SK-N-SH (cell line): ENCODE measurements at regions not wholly inside any gene's neighbourhood (a gene's known extent, or its start where the extent isn't known, plus 50 kb on each side); places are given as distances from the start of the nearest gene placed in this dataset.
A peak's percentile ranks its signal among the peaks of the same experiment; 100 is the strongest.

Experiments
- CTCF ChIA-PET: fragments of 300-600, 350-600 bp; formaldehyde crosslinking; extraction: SDS; loops from one replicate; lab custom pipeline; 2021; lab: Yijun Ruan, JAX
- POLR2A ChIA-PET: fragments of 350-600 bp; sonication (Branson Sonifier 250); formaldehyde crosslinking; extraction: SDS; loops from one replicate; lab custom pipeline; 2020; ENCODE audit warnings: antibody characterized with exemption, inconsistent platforms; lab: Yijun Ruan, JAX
- DNase-seq: peaks from one replicate; pipeline ENCODE4 v3.0.0; 2012
- H2AFZ ChIP-seq: fragments of 200-600 bp; sonication (generic); 2 replicates; pipeline ENCODE4 v1.8.1; 2016; ENCODE audit warnings: antibody characterized with exemption, mild to moderate bottlenecking, low read depth
- H3F3A ChIP-seq: fragments of 200-600 bp; sonication (generic); replicated peaks from 2 replicates; pipeline ENCODE3; 2016; ENCODE audit warnings: antibody characterized with exemption, mild to moderate bottlenecking; ENCODE audit not compliant: insufficient read depth
- H3K27ac ChIP-seq, 2 experiments: fragments of 200-500 bp in 1 of 2; fragments of 200-600 bp in 1 of 2; sonication (Bioruptor generic) in 1 of 2; sonication (generic), shearing (Covaris generic) in 1 of 2; 2 replicates each; pipeline versions ENCODE4 v1.5.1 to v1.6.1; 2014 to 2016; ENCODE audit warnings: low read depth in 2 of 2, inconsistent platforms in 1 of 2, low read length in 1 of 2, mild to moderate bottlenecking in 1 of 2, mixed read lengths in 1 of 2
- H3K27me3 ChIP-seq: fragments of 200-600 bp; sonication (generic), shearing (Covaris generic); 2 replicates; pipeline ENCODE4 v1.6.1; 2016; ENCODE audit warnings: mixed run types; ENCODE audit not compliant: insufficient read depth
- H3K36me3 ChIP-seq, 2 experiments: fragments of 200-500 bp in 1 of 2; fragments of 200-600 bp in 1 of 2; sonication (Bioruptor generic) in 1 of 2; sonication (generic) in 1 of 2; replicated peaks in 1 of 2; 2 replicates each; pipeline versions ENCODE3 to v1.5.1; 2014 to 2016; ENCODE audit warnings: low read length in 1 of 2, mild to moderate bottlenecking in 1 of 2; ENCODE audit not compliant: insufficient read depth in 2 of 2, control insufficient read depth in 1 of 2
- H3K4me1 ChIP-seq, 2 experiments: fragments of 200-500 bp in 1 of 2; fragments of 200-600 bp in 1 of 2; sonication (Bioruptor generic) in 1 of 2; sonication (generic), shearing (Covaris generic) in 1 of 2; 2 replicates each; pipeline versions ENCODE4 v1.5.1 to v1.6.1; 2014 to 2016; ENCODE audit warnings: low read depth in 1 of 2, low read length in 1 of 2, mixed run types in 1 of 2; ENCODE audit not compliant: insufficient read depth in 2 of 2, control insufficient read depth in 1 of 2
- H3K4me2 ChIP-seq: fragments of 200-600 bp; sonication (generic), shearing (Covaris generic); 2 replicates; pipeline ENCODE4 v1.6.1; 2017; ENCODE audit warnings: mixed run types
- H3K4me3 ChIP-seq, 2 experiments: fragments of 200-500 bp in 1 of 2; fragments of 200-600 bp in 1 of 2; sonication (Bioruptor generic) in 1 of 2; sonication (generic), shearing (Covaris generic) in 1 of 2; 2 replicates each; pipeline versions ENCODE4 v1.5.1 to v1.8.1; 2014 to 2016; ENCODE audit warnings: low read depth in 2 of 2, inconsistent platforms in 1 of 2, low read length in 1 of 2, mild to moderate bottlenecking in 1 of 2, mixed read lengths in 1 of 2, moderate library complexity in 1 of 2
- H3K79me2 ChIP-seq: fragments of 200-600 bp; sonication (generic); 2 replicates; pipeline ENCODE4 v1.8.1; 2017; ENCODE audit warnings: mild to moderate bottlenecking; ENCODE audit not compliant: insufficient read depth
- H3K9ac ChIP-seq: fragments of 200-600 bp; sonication (generic); 2 replicates; pipeline ENCODE4 v1.6.1; 2017; ENCODE audit warnings: mixed run types
- H3K9me2 ChIP-seq: fragments of 200-600 bp; sonication (generic); 2 replicates; pipeline ENCODE4 v1.6.1; 2017; ENCODE audit warnings: mixed run types
- H3K9me3 ChIP-seq: fragments of 200-600 bp; sonication (generic); 2 replicates; pipeline ENCODE4 v1.6.1; 2017; ENCODE audit warnings: mixed run types, mild to moderate bottlenecking, moderate library complexity
- H4K20me1 ChIP-seq: fragments of 200-600 bp; sonication (generic); 2 replicates; pipeline ENCODE4 v1.6.1; 2017; ENCODE audit warnings: mild to moderate bottlenecking, mixed run types; ENCODE audit not compliant: insufficient read depth
- ELF1 ChIP-seq: IDR thresholded peaks from 2 replicates; pipeline ENCODE4 v1.4.0; 2012
- EZH2phosphoT487 ChIP-seq: fragments of 200-600 bp; sonication (generic); IDR thresholded peaks from 2 replicates; pipeline ENCODE4 v1.6.1; 2017; ENCODE audit warnings: low read depth, mixed run types, mild to moderate bottlenecking, antibody characterized with exemption, moderate library complexity, borderline replicate concordance
- FOXJ3 ChIP-seq: sonication (generic); formaldehyde crosslinking; IDR thresholded peaks from 2 replicates; pipeline ENCODE4 v1.5.1; 2020; ENCODE audit warnings: mild to moderate bottlenecking, missing genetic modification reagents
- FOXM1 ChIP-seq: IDR thresholded peaks from 2 replicates; pipeline ENCODE4 v1.4.0; 2012; ENCODE audit warnings: low read depth, mild to moderate bottlenecking
- JUND ChIP-seq: IDR thresholded peaks from 2 replicates; pipeline ENCODE4 v1.4.0; 2012
- MEF2A ChIP-seq: IDR thresholded peaks from 2 replicates; pipeline ENCODE4 v1.4.0; 2012; ENCODE audit warnings: low read depth, borderline replicate concordance
- MXI1 ChIP-seq: IDR thresholded peaks from 2 replicates; pipeline ENCODE4 v1.6.1; 2012; ENCODE audit warnings: mild to moderate bottlenecking, low read depth, low read length, improper control_type of control experiment
- NFIC ChIP-seq: IDR thresholded peaks from 2 replicates; pipeline ENCODE4 v1.4.0; 2012; ENCODE audit warnings: borderline replicate concordance
- NRF1 ChIP-seq: IDR thresholded peaks from 2 replicates; pipeline ENCODE4 v1.6.1; 2012; ENCODE audit warnings: low read depth, mild to moderate bottlenecking, low read length
- RCOR1 ChIP-seq: fragments of 150-350 bp; IDR thresholded peaks from 2 replicates; pipeline ENCODE4 v1.6.1; 2017; ENCODE audit warnings: antibody characterized with exemption, low read length
- RXRA ChIP-seq: IDR thresholded peaks from 2 replicates; pipeline ENCODE4 v1.4.0; 2012; ENCODE audit warnings: low read depth, mild to moderate bottlenecking, borderline replicate concordance
- TAF1 ChIP-seq: IDR thresholded peaks from 2 replicates; pipeline ENCODE4 v1.6.1; 2012; ENCODE audit warnings: low read depth, mild to moderate bottlenecking, low read length, moderate library complexity, borderline replicate concordance
- TCF12 ChIP-seq: IDR thresholded peaks from 2 replicates; pipeline ENCODE4 v1.4.0; 2012
- TEAD4 ChIP-seq: IDR thresholded peaks from 2 replicates; pipeline ENCODE4 v1.4.0; 2012; ENCODE audit warnings: mild to moderate bottlenecking, borderline replicate concordance; ENCODE audit not compliant: insufficient read depth
- YY1 ChIP-seq: IDR thresholded peaks from 2 replicates; pipeline ENCODE4 v1.4.0; 2012; ENCODE audit warnings: low read depth, mild to moderate bottlenecking
- WGBS: methylation state at CpG from one replicate; pipeline ENCODE4 v1.1.6; 2017; ENCODE audit warnings: low lambda C conversion rate; 5-methylcytosine and 5-hydroxymethylcytosine counted together
- TF ChIP-seq, protein P1 (sequence below): IDR thresholded peaks from 2 replicates; pipeline ENCODE4 v1.6.1; 2012; ENCODE audit warnings: mild to moderate bottlenecking, low read depth, low read length, moderate library complexity
- TF ChIP-seq, protein P2 (sequence below): IDR thresholded peaks from 2 replicates; pipeline ENCODE4; 2012
- TF ChIP-seq, protein P3 (sequence below): fragments of 200-600 bp; sonication (generic); IDR thresholded peaks from 2 replicates; pipeline ENCODE4 v1.6.1; 2017; ENCODE audit warnings: antibody characterized with exemption, mild to moderate bottlenecking, moderate library complexity
- TF ChIP-seq, protein P4 (sequence below): IDR thresholded peaks from 2 replicates; pipeline ENCODE4 v1.4.0; 2012; ENCODE audit warnings: low read depth, borderline replicate concordance
- TF ChIP-seq, protein P5 (sequence below): fragments of 150-350 bp; IDR thresholded peaks from 2 replicates; pipeline ENCODE4 v1.6.1; 2016; ENCODE audit warnings: mild to moderate bottlenecking, low read depth, low read length

DNA sequence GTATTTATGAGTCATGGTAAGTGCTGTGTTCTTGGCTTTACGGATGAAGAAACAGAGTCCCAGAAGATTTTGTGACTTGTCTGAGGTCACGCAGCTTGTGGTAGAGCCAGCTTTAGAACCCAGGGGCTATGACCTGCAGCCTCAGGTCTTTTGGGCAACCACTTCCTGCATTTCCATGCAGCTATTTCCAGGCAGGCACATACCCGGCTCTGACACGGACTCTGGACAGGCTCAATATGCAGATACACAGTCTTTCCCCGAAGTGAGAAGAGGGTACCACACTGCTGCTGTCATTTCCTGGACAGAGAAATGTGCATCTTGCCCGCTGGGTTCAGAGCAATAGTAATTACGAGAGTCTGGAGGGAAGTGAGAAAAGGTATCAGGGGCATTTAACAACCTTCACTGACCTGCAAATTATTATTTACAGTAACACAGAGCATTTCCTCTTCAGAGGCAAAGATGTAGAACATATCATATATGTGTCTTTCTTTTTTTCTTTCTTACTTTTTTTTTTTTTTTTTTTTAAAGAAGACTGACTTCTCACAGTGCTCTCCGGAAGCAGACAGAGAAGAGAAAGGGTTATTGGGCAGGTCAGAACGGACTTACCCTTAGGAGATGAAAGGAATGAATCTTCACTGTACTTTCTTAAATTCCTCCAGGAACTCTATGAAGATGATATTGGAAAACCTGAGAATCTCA is 185.1 kb downstream of the CLIC5 start:
- 0 out of 2 replicates have a peak overlapping the region, but pooled peaks have one; percentile 39 for H2AFZ ChIP-seq
- POLR2A ChIA-PET: no interaction called here

More for the DNA sequence above, 185.1 kb downstream of the CLIC5 start:
- Histone ChIP-seq H3K79me2 (no peaks in the 10 kb centered on the region; the same call in 1 of the 2 replicates), H3K4me1 (no peaks in the 10 kb centered on the region), H4K20me1 (no peaks in the 10 kb centered on the region), H3K4me2 (no peak overlapping the region; the same call in 1 of the 2 replicates), H3F3A (no peaks in the 10 kb centered on the region), H3K9me3 (no peaks in the 10 kb centered on the region), H3K27me3 (no peaks in the 10 kb centered on the region; the same call in 1 of the 2 replicates), H3K27ac (no peak overlapping the region), H3K9me2 (no peaks in the 10 kb centered on the region), H3K4me3 (no peak overlapping the region), H3K9ac (no peak overlapping the region), H3K36me3 (no peaks in the 10 kb centered on the region)
- WGBS: 11% methylated on average over 9 of the region's 9 CpGs
- TF ChIP-seq TEAD4 (no peak), JUND (no peak), TAF1 (no peak), ELF1 (no peak), RCOR1 (no peak), FOXM1 (no peak), FOXJ3 (no peak), NRF1 (no peak), NFIC (no peak), EZH2phosphoT487 (no peak), YY1 (no peak), RXRA (no peak), TCF12 (no peak), MXI1 (no peak), MEF2A (no peak)
- TF ChIP-seq, protein P1, sequence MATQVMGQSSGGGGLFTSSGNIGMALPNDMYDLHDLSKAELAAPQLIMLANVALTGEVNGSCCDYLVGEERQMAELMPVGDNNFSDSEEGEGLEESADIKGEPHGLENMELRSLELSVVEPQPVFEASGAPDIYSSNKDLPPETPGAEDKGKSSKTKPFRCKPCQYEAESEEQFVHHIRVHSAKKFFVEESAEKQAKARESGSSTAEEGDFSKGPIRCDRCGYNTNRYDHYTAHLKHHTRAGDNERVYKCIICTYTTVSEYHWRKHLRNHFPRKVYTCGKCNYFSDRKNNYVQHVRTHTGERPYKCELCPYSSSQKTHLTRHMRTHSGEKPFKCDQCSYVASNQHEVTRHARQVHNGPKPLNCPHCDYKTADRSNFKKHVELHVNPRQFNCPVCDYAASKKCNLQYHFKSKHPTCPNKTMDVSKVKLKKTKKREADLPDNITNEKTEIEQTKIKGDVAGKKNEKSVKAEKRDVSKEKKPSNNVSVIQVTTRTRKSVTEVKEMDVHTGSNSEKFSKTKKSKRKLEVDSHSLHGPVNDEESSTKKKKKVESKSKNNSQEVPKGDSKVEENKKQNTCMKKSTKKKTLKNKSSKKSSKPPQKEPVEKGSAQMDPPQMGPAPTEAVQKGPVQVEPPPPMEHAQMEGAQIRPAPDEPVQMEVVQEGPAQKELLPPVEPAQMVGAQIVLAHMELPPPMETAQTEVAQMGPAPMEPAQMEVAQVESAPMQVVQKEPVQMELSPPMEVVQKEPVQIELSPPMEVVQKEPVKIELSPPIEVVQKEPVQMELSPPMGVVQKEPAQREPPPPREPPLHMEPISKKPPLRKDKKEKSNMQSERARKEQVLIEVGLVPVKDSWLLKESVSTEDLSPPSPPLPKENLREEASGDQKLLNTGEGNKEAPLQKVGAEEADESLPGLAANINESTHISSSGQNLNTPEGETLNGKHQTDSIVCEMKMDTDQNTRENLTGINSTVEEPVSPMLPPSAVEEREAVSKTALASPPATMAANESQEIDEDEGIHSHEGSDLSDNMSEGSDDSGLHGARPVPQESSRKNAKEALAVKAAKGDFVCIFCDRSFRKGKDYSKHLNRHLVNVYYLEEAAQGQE: no peak
- TF ChIP-seq, protein P2, sequence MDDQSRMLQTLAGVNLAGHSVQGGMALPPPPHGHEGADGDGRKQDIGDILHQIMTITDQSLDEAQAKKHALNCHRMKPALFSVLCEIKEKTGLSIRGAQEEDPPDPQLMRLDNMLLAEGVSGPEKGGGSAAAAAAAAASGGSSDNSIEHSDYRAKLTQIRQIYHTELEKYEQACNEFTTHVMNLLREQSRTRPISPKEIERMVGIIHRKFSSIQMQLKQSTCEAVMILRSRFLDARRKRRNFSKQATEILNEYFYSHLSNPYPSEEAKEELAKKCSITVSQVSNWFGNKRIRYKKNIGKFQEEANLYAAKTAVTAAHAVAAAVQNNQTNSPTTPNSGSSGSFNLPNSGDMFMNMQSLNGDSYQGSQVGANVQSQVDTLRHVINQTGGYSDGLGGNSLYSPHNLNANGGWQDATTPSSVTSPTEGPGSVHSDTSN: no peak
- TF ChIP-seq, protein P3, sequence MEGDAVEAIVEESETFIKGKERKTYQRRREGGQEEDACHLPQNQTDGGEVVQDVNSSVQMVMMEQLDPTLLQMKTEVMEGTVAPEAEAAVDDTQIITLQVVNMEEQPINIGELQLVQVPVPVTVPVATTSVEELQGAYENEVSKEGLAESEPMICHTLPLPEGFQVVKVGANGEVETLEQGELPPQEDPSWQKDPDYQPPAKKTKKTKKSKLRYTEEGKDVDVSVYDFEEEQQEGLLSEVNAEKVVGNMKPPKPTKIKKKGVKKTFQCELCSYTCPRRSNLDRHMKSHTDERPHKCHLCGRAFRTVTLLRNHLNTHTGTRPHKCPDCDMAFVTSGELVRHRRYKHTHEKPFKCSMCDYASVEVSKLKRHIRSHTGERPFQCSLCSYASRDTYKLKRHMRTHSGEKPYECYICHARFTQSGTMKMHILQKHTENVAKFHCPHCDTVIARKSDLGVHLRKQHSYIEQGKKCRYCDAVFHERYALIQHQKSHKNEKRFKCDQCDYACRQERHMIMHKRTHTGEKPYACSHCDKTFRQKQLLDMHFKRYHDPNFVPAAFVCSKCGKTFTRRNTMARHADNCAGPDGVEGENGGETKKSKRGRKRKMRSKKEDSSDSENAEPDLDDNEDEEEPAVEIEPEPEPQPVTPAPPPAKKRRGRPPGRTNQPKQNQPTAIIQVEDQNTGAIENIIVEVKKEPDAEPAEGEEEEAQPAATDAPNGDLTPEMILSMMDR: no peak
- TF ChIP-seq, protein P4, sequence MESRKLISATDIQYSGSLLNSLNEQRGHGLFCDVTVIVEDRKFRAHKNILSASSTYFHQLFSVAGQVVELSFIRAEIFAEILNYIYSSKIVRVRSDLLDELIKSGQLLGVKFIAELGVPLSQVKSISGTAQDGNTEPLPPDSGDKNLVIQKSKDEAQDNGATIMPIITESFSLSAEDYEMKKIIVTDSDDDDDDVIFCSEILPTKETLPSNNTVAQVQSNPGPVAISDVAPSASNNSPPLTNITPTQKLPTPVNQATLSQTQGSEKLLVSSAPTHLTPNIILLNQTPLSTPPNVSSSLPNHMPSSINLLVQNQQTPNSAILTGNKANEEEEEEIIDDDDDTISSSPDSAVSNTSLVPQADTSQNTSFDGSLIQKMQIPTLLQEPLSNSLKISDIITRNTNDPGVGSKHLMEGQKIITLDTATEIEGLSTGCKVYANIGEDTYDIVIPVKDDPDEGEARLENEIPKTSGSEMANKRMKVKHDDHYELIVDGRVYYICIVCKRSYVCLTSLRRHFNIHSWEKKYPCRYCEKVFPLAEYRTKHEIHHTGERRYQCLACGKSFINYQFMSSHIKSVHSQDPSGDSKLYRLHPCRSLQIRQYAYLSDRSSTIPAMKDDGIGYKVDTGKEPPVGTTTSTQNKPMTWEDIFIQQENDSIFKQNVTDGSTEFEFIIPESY: no peak
- TF ChIP-seq, protein P5, sequence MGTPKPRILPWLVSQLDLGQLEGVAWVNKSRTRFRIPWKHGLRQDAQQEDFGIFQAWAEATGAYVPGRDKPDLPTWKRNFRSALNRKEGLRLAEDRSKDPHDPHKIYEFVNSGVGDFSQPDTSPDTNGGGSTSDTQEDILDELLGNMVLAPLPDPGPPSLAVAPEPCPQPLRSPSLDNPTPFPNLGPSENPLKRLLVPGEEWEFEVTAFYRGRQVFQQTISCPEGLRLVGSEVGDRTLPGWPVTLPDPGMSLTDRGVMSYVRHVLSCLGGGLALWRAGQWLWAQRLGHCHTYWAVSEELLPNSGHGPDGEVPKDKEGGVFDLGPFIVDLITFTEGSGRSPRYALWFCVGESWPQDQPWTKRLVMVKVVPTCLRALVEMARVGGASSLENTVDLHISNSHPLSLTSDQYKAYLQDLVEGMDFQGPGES: no peak
- CTCF ChIA-PET: no interaction called here
- no peak for DNase-seq
